ENCODE measurements at regions not wholly inside any gene's neighbourhood (a gene's known extent, or its start where the extent isn't known, plus 50 kb on each side); places are given as distances from the start of the nearest gene placed in this dataset.

DNA sequence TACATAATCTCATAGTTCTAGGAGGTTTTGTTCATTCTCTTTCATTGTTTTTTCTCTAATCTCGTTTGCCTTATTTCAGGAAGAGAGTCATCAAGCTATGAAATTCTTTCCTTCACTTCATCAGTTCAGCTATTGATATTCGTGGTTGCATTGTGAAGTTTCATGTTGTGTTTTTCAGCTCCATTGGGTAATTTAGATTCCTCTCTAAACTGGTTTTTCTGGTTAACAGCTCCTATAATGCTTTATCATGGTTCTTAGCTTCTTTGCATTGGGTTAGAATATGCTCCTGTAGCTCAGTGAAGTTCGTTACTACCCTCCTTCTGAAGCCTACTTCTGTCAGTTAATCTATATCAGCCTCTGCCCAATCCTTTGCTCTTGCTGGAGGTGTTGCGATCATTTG is 69.4 kb upstream of the CD96 start:
- TF ChIP-seq, protein P1, sequence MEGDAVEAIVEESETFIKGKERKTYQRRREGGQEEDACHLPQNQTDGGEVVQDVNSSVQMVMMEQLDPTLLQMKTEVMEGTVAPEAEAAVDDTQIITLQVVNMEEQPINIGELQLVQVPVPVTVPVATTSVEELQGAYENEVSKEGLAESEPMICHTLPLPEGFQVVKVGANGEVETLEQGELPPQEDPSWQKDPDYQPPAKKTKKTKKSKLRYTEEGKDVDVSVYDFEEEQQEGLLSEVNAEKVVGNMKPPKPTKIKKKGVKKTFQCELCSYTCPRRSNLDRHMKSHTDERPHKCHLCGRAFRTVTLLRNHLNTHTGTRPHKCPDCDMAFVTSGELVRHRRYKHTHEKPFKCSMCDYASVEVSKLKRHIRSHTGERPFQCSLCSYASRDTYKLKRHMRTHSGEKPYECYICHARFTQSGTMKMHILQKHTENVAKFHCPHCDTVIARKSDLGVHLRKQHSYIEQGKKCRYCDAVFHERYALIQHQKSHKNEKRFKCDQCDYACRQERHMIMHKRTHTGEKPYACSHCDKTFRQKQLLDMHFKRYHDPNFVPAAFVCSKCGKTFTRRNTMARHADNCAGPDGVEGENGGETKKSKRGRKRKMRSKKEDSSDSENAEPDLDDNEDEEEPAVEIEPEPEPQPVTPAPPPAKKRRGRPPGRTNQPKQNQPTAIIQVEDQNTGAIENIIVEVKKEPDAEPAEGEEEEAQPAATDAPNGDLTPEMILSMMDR (IDR thresholded peaks at IDR 0.05): no peak
- TF ChIP-seq POLR2A (IDR thresholded peaks at IDR 0.05): no peak

Measured in testis (tissue), 2 donors.